Muscle layer of duodenum (tissue), 2 donors: ENCODE measurements at regions not wholly inside any gene's neighbourhood (a gene's known extent, or its start where the extent isn't known, plus 50 kb on each side); places are given as distances from the start of the nearest gene placed in this dataset.

Experiments used
- H3K27ac ChIP-seq: one replicate; pipeline ENCODE4 v1.7.0; 2013; ENCODE audit warnings: mild to moderate bottlenecking, low read length
- H3K27me3 ChIP-seq: one replicate; pipeline ENCODE4 v1.7.0; 2013; ENCODE audit warnings: low read depth, mild to moderate bottlenecking, control low read depth, low read length
- H3K36me3 ChIP-seq, 2 donors: one replicate each; pipeline ENCODE4 v1.7.0; 2013; ENCODE audit warnings: low read length in 2 of 2, control low read depth in 1 of 2, mild to moderate bottlenecking in 1 of 2; ENCODE audit not compliant: insufficient read depth in 2 of 2, control insufficient read depth in 1 of 2
- H3K4me1 ChIP-seq, 2 donors: one replicate each; pipeline ENCODE4 v1.7.0; 2013; ENCODE audit warnings: low read length in 2 of 2, mild to moderate bottlenecking in 2 of 2, control low read depth in 1 of 2, moderate library complexity in 1 of 2; ENCODE audit not compliant: insufficient read depth in 2 of 2, control insufficient read depth in 1 of 2
- H3K4me3 ChIP-seq, 2 donors: one replicate each; pipeline ENCODE4 v1.7.0; 2013; ENCODE audit warnings: low read length in 2 of 2, low read depth in 1 of 2, mild to moderate bottlenecking in 1 of 2
- H3K9me3 ChIP-seq, 2 donors: one replicate each; pipeline ENCODE4 v1.7.0; 2013; ENCODE audit warnings: low read length in 2 of 2, control low read depth in 1 of 2, mild to moderate bottlenecking in 1 of 2; ENCODE audit not compliant: control insufficient read depth in 1 of 2
- donor health status: healthy.

DNA sequence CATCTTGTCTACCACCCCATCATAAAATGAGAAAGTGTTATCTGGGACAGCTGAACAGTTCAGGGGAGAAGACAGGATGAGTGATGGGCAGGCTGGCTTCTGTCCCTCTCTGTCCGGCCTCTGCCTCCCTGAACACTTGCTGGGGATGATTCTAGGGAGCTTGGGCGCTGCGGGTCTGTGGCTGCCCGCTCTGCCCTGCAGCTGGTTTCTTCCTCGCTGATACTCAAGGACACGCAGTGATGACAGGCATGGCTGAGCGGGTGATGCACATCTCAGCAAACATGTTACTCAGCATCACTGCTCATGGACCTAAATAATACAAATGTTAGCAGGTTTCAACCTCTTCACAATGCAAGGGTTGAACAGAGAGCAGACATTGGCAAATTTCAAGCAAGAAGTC lies 161.1 kb downstream of the TMEM18 start:
- no peak overlapping the region for H3K4me3 ChIP-seq

DNA sequence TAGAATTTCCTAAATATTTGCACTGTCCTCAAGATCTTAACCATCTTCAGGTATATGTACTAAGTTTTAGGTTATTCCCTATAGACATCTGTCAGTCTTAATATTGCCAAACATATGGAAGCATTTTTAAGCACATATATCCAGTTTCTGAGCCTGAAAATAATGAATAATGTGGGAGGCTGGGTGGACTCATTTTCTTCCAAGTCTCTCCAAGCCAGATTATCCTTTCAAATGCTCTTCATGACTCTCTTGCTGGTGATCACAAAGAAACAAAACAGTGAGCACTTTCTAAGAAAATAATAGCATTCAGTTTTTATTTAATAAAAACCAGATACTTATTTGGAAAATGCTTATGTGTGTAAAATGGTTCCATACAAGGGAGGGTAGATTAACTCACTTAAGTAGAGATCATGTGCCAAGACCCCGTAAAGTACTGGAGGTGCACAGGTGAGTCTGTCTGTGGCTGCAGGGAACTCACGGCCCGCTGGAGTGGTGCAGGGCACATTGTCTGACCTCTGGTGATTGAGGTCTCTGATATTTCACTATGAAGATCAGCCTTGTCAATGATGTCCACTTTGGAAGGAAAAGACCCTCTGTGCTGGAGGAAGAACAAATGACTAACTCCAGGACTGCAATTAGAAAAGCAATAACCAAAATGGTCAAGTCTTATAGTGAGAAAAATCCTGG lies 161.6 kb downstream of the TMEM18 start:
- no peaks in the 10 kb centered on the region for H3K4me1 ChIP-seq
- H3K36me3 ChIP-seq = no peaks in the 10 kb centered on the region
- H3K27me3 ChIP-seq = no peaks in the 10 kb centered on the region
- peaks cover 0 to under 1% of the 10 kb centered on the region in 2 donors for H3K9me3 ChIP-seq
- no peak overlapping the region for H3K4me3 ChIP-seq
- no peak overlapping the region for H3K27ac ChIP-seq

More for the DNA sequence above, 161.1 kb downstream of the TMEM18 start:
- H3K27me3 ChIP-seq = no peaks in the 10 kb centered on the region
- no peaks in the 10 kb centered on the region for H3K4me1 ChIP-seq
- no peaks in the 10 kb centered on the region for H3K9me3 ChIP-seq
- no peak overlapping the region for H3K27ac ChIP-seq
- no peaks in the 10 kb centered on the region for H3K36me3 ChIP-seq

DNA sequence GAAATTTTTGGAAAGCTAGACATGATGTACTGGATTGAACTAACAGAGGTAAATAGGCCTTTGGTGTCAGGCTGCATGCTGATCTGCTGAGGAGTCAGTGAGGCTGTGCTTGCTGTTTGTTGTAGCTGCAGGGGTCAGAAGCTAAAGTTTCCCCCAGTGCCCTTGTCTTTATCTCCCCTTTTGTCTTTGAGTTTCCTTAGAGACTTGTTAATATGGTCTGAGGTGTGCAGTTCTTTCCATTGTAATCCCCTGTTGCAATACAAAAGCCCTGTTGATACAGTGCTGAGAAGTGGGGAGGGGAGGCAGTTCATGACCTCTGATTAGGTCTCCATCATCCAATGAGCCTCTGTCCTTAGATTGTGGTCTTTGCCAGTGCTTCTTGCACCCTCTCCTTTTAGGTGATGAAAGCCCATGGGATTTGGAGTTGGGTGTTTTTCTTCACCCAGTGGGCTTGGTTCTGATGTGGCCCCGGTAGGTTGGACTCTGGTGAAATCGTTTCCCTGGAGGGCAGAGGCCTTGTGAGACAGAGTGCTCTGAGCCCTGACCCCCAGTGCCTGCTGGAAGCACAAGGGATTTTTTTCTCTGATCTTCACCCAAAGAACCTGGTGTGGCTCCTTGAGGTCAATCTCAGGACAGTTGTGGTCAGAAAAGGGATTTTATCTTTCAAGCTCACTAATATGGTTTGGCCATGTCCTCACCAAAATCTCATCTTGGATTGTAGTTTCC lies 163.1 kb downstream of the TMEM18 start:
- Histone ChIP-seq H3K27me3 (no peaks in the 10 kb centered on the region), H3K36me3 (no peaks in the 10 kb centered on the region), H3K4me1 (no peaks in the 10 kb centered on the region), H3K9me3 (peaks cover 0 to 2% of the 10 kb centered on the region in 2 donors), H3K4me3 (no peak overlapping the region), H3K27ac (no peak overlapping the region)

DNA sequence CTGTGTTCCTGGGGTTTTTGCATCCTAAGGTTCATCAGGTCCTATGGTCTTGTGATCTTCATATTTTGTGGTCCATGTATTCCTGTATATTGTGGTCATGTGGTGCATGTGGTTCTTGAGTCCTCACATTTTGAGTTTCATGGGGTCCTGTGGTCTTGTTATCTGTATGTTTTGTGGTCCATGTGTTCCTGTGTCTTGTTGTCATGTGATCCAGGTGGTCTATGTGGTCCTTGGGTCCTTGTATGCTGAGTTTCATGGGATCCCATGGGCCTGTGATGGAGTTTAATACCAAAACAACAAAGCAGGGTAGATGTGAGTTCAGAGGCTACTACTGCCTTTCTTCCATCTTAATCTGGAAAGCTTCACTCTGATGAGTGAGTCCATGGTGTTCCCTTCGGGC lies 166.4 kb downstream of the TMEM18 start:
- Histone ChIP-seq H3K27ac (no peak overlapping the region), H3K4me3 (no peak overlapping the region), H3K36me3 (no peaks in the 10 kb centered on the region), H3K9me3 (peaks cover 0 to 2% of the 10 kb centered on the region in 2 donors), H3K4me1 (no peaks in the 10 kb centered on the region), H3K27me3 (no peaks in the 10 kb centered on the region)

DNA sequence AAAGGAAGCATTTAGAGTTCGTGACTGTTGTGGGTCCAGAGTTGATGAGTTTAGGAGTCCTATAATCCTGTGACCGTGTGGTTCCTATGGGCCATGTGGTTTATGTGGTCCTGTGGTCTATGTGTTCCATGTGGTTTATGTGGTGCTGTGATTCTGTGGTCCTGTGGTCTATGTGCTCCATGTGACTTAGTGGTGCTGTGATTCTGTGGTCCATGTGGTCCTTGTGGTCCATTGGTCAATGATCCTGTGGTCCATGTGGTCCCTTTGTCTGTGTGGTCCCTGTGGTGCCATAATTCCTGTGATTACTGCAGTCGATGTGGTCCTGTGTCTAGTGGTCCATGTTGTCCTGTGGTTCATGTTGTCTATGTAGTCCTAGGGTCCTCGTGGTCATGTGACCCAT lies 167.3 kb downstream of the TMEM18 start:
- no peak overlapping the region for H3K4me3 ChIP-seq
- H3K36me3 ChIP-seq = no peaks in the 10 kb centered on the region

DNA sequence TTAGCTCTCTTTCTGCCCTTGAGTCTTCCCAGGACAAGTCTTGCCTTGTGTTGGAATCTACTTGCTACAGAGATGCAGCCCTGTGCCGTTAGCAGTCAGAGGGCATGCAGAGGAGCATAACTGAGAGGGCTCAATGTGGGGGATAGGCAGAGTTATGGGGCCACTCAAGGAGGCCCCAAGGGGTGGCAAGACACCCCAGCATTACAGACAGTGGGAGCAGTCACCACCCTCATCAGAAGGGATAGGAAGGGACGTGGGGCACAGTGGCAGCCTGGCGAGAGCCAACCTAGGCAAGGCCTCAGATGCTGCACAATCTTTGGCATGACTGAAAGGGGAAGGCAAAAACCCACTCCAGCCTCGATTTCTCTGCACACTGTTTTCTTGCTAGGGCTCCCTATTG lies 169.1 kb downstream of the TMEM18 start:
- H3K36me3 ChIP-seq = no peaks in the 10 kb centered on the region
- no peak overlapping the region for H3K4me3 ChIP-seq
- H3K27me3 ChIP-seq = no peaks in the 10 kb centered on the region
- H3K4me1 ChIP-seq = no peaks in the 10 kb centered on the region
- H3K9me3 ChIP-seq = peaks cover 0 to 2% of the 10 kb centered on the region in 2 donors
- no peak overlapping the region for H3K27ac ChIP-seq

More for the DNA sequence above, 167.3 kb downstream of the TMEM18 start:
- no peak overlapping the region for H3K27ac ChIP-seq
- peaks cover 0 to 2% of the 10 kb centered on the region in 2 donors for H3K9me3 ChIP-seq
- H3K4me1 ChIP-seq = no peaks in the 10 kb centered on the region
- H3K27me3 ChIP-seq = no peaks in the 10 kb centered on the region

DNA sequence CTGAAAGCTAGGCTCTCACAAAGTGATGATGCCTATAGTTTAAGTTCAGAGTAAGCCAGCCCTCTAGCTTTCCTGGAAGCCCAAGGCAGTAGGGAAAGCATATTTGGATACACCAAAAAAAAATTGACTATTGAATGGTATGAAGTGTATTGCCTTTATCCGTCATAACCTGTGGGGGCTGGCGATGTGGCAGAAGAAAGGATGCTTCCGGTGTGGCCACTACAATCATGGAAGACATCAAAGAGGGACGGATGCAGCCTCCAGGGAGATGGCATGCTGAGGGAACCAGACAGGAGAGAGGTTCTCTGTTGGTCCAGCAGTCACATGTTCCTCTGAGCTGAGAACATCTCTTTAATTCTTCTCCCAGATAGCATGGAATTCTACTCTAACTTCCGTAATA lies 170.3 kb downstream of the TMEM18 start:
- Histone ChIP-seq H3K4me3 (no peak overlapping the region), H3K27ac (no peak overlapping the region), H3K4me1 (no peaks in the 10 kb centered on the region), H3K36me3 (no peaks in the 10 kb centered on the region), H3K9me3 (peaks cover 0 to 2% of the 10 kb centered on the region in 2 donors), H3K27me3 (no peaks in the 10 kb centered on the region)

DNA sequence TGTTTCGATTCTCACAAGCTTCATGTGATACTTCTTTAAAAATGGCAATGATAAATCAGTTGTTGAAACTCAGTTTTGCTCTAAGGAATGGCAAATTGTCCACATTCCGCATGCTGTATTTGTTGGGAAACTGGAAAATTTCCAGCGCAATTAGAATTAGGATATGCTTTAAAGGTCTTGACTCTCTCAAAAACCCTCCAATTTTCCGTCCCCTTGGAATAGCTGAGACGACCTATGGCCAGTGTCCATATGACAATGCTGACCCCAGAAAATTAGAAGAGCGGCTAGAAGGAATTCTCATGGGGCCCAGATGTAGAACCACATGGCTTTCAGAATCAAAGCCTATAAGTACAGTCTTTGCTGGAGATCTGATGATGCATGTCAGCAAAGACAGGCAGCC lies 170.8 kb downstream of the TMEM18 start:
- no peak overlapping the region for H3K4me3 ChIP-seq
- H3K27me3 ChIP-seq = no peaks in the 10 kb centered on the region
- H3K27ac ChIP-seq = no peak overlapping the region
- no peaks in the 10 kb centered on the region for H3K36me3 ChIP-seq
- no peaks in the 10 kb centered on the region for H3K4me1 ChIP-seq
- H3K9me3 ChIP-seq = peaks cover 0 to 2% of the 10 kb centered on the region in 2 donors

DNA sequence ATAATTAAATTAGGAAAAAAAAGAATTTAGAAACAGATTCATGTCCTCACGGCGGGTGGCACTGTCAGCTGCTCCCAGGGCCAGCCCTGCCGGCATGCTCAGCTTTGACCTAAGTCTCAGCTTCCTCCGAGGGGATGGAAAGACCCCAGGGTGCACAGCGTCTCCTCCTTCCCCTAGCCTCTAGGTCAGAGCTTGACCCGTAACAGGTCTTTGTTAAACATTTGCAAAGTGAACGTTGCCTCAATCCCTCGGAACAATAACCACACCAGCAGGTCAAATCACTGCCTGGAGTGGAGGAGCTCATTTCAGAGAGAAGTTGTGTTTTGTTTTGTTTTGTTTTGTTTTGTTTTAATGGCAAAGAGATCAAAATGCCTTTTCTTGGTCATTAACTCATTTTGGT lies 171.3 kb downstream of the TMEM18 start:
- H3K27me3 ChIP-seq = no peaks in the 10 kb centered on the region

DNA sequence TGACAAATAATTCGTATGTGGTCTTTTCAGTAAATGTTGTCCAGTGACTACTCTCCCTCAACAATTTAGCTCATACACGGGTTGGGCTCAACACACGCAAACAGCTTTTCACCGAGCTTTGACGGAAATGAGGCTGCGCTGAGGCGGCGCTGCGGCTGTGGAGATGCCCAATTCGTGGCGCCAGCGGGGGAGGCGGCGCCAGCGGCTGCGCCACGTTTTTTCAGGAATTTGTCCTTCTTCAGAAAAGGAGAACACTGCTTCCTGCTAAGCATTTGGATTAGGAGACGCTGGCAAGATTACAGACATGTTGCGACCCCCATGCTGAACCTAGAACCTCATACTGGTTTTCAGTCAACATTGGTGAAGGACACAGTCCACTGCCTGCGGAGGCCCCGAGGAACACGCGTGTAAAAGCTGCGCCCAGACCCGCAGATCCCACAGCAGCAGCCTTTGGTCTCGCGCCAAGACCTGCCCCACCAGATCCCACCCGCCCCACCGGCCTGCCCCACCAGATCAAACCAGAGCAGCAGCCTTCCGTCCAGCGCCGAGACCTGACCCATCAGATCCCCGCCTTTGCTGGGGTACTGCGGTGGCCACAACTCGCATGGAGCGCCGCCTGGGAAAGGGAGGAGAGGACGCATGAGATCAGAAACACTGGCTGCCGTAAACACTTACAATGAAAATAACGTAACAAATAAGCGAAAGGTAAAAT lies 173.8 kb downstream of the TMEM18 start:
- Histone ChIP-seq H3K4me1 (no peaks in the 10 kb centered on the region), H3K36me3 (no peaks in the 10 kb centered on the region), H3K27me3 (no peaks in the 10 kb centered on the region), H3K9me3 (no peaks in the 10 kb centered on the region), H3K4me3 (no peak overlapping the region), H3K27ac (no peak overlapping the region)

More for the DNA sequence above, 171.3 kb downstream of the TMEM18 start:
- peaks cover 0 to 2% of the 10 kb centered on the region in 2 donors for H3K9me3 ChIP-seq
- no peaks in the 10 kb centered on the region for H3K36me3 ChIP-seq
- H3K4me1 ChIP-seq = no peaks in the 10 kb centered on the region
- no peak overlapping the region for H3K27ac ChIP-seq
- H3K4me3 ChIP-seq = no peak overlapping the region

DNA sequence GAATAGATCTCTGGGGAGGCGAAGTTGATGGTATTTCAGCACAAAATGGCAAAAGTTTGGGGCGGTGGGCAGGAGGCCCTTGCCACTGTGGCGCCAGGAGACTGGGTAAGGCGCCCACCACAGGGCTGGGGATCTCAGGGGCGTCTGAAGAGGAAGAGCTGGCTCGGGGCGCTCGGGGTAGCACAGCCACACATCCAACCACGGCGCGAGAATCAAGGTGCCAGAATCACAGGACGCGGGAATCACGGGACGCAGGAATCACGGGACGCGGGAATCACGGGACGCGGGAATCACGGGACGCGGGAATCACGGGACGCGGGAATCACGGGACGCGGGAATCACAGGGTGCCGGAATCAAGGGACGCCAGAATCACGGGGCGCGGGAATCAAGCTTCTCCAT lies 174.4 kb downstream of the TMEM18 start:
- no peaks in the 10 kb centered on the region for H3K27me3 ChIP-seq
- no peaks in the 10 kb centered on the region for H3K9me3 ChIP-seq
- no peaks in the 10 kb centered on the region for H3K4me1 ChIP-seq
- no peak overlapping the region for H3K27ac ChIP-seq
- no peak overlapping the region for H3K4me3 ChIP-seq
- no peaks in the 10 kb centered on the region for H3K36me3 ChIP-seq
